ENCODE measurements at regions not wholly inside any gene's neighbourhood (a gene's known extent, or its start where the extent isn't known, plus 50 kb on each side); places are given as distances from the start of the nearest gene placed in this dataset.

DNA sequence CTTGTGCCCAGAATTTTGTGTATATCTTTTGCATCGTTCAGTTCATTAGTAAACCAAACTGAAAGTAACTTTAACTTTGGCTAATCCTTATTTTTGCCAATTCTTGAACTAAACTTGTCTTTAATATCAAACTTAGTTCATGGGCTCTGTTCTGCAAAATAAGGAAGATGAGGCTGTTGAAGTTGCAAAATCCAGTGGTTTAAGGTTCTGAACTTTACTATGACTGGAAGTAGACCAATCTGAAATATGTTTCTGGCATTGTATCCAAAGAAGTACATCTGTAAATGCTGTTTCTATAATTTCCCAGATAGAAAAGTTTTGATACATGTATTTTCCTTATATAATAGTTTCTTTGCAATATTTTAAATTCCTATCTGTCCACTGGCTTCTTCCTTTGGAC is 238.1 kb downstream of the CETN3 start:
- no peak for FAIRE-seq
- Histone ChIP-seq H3K56ac (replicated peaks; ENCODE audit: insufficient read length, low read depth, low read length) (no peak overlapping the region), H2AFZ (ENCODE audit: low read length) (no peak overlapping the region), H2BK15ac (ENCODE audit: low read length) (no peak overlapping the region), H3K79me1 (ENCODE audit: low read depth, low read length) (no peaks in the 10 kb centered on the region), H4K5ac (ENCODE audit: insufficient read length, low read depth, low read length) (no peak overlapping the region), H3K9ac (replicated peaks in 1 of 4; ENCODE audit: extremely low read depth in 1 of 4, low read depth in 3 of 4, low read length in 3 of 4) (no peak overlapping the region), H2BK5ac (ENCODE audit: low read depth, low read length) (no peak overlapping the region), H3K14ac (ENCODE audit: insufficient read length) (no peak overlapping the region), H3K9me3 (ENCODE audit: insufficient read depth in 2 of 2, low read depth in 1 of 2, low read length in 1 of 2) (no peaks in the 10 kb centered on the region; a peak in 1 of 4 replicates), H3K23me2 (ENCODE audit: low read depth, low read length) (no peaks in the 10 kb centered on the region), H4K20me1 (replicated peaks in 1 of 2; ENCODE audit: control insufficient read depth in 1 of 2, insufficient read depth in 2 of 2, low read length in 2 of 2) (peaks cover 0 to 1% of the 10 kb centered on the region in 2 experiments), H2AK5ac (ENCODE audit: low read depth, low read length) (no peak overlapping the region), H3K18ac (ENCODE audit: extremely low read depth, low read length) (no peak overlapping the region), H3K4ac (replicated peaks; ENCODE audit: insufficient read length, low read depth, low read length) (no peak overlapping the region), H3K36me3 (ENCODE audit: control insufficient read depth in 2 of 4, insufficient read depth in 4 of 4, low read length in 3 of 4) (no peaks in the 10 kb centered on the region), H2BK20ac (ENCODE audit: low read length) (no peak overlapping the region), H3K4me3 (ENCODE audit: extremely low read depth in 1 of 4, insufficient read depth in 2 of 4, low read depth in 3 of 4, low read length in 4 of 4) (no peak overlapping the region), H3K79me2 (ENCODE audit: control insufficient read depth in 1 of 2, insufficient read depth in 2 of 2, low read length in 2 of 2) (no peaks in the 10 kb centered on the region), H2BK120ac (replicated peaks; ENCODE audit: low read depth, low read length) (no peak overlapping the region), H4K91ac (replicated peaks; ENCODE audit: insufficient read length, low read length) (no peak overlapping the region), H2BK12ac (ENCODE audit: low read depth, low read length) (no peak overlapping the region), H3K27me3 (replicated peaks in 1 of 4; ENCODE audit: control insufficient read depth in 3 of 4, extremely low read depth in 1 of 4, insufficient read depth in 3 of 4, low read length in 3 of 4) (no peaks in the 10 kb centered on the region), H4K8ac (ENCODE audit: extremely low read depth, insufficient read depth, low read length) (no peak overlapping the region), H3K4me1 (replicated peaks in 1 of 4; ENCODE audit: control insufficient read depth in 3 of 4, insufficient read depth in 4 of 4, low read length in 3 of 4) (no peaks in the 10 kb centered on the region), H3K27ac (ENCODE audit: low read depth, low read length) (no peak overlapping the region), H3K23ac (ENCODE audit: insufficient read length) (no peak overlapping the region), H3K4me2 (ENCODE audit: insufficient read depth in 1 of 2, low read depth in 2 of 2, low read length in 2 of 2) (no peak overlapping the region)
- TF ChIP-seq, protein P1, sequence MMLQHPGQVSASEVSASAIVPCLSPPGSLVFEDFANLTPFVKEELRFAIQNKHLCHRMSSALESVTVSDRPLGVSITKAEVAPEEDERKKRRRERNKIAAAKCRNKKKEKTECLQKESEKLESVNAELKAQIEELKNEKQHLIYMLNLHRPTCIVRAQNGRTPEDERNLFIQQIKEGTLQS (IDR thresholded peaks at IDR 0.05; ENCODE audit: insufficient read depth, low read depth, low read length) = no peak
- TF ChIP-seq SUZ12 (IDR thresholded peaks at IDR 0.05; ENCODE audit: low read length) (no peak), EZH2 (IDR thresholded peaks at IDR 0.05; ENCODE audit: low read depth, low read length, severe bottlenecking) (no peak), CBX5 (IDR thresholded peaks at IDR 0.05; ENCODE audit: low read depth, low read length) (no peak)
- TF ChIP-seq, protein P2, sequence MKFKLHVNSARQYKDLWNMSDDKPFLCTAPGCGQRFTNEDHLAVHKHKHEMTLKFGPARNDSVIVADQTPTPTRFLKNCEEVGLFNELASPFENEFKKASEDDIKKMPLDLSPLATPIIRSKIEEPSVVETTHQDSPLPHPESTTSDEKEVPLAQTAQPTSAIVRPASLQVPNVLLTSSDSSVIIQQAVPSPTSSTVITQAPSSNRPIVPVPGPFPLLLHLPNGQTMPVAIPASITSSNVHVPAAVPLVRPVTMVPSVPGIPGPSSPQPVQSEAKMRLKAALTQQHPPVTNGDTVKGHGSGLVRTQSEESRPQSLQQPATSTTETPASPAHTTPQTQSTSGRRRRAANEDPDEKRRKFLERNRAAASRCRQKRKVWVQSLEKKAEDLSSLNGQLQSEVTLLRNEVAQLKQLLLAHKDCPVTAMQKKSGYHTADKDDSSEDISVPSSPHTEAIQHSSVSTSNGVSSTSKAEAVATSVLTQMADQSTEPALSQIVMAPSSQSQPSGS (IDR thresholded peaks at IDR 0.05; ENCODE audit: low read length) = no peak
- TF ChIP-seq, protein P3, sequence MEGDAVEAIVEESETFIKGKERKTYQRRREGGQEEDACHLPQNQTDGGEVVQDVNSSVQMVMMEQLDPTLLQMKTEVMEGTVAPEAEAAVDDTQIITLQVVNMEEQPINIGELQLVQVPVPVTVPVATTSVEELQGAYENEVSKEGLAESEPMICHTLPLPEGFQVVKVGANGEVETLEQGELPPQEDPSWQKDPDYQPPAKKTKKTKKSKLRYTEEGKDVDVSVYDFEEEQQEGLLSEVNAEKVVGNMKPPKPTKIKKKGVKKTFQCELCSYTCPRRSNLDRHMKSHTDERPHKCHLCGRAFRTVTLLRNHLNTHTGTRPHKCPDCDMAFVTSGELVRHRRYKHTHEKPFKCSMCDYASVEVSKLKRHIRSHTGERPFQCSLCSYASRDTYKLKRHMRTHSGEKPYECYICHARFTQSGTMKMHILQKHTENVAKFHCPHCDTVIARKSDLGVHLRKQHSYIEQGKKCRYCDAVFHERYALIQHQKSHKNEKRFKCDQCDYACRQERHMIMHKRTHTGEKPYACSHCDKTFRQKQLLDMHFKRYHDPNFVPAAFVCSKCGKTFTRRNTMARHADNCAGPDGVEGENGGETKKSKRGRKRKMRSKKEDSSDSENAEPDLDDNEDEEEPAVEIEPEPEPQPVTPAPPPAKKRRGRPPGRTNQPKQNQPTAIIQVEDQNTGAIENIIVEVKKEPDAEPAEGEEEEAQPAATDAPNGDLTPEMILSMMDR (IDR thresholded peaks at IDR 0.05; ENCODE audit: control extremely low read depth in 1 of 3, insufficient read depth in 1 of 3, low read depth in 1 of 3, low read length in 3 of 3) = no peak
- 0% methylated on average over 1 of the region's 1 CpG; no CpG with 5 or more reads in 1 of the 2 experiments for WGBS, 2 experiments (ENCODE audit: extremely low coverage in 1 of 2, insufficient coverage in 1 of 2, insufficient read length in 1 of 2, insufficient replicate concordance in 2 of 2, low coverage in 1 of 2, low lambda C conversion rate in 2 of 2, missing lambda C conversion rate in 1 of 2)
- no peak for DNase-seq (ENCODE audit: low read depth in 1 of 2, low spot score in 2 of 2)
- ChIA-PET POLR2A (ENCODE audit: partially characterized antibody) (no interaction called here), CTCF (ENCODE audit: partially characterized antibody) (no interaction called here)
